Keratinocyte (primary cell): ENCODE measurements at regions not wholly inside any gene's neighbourhood (a gene's known extent, or its start where the extent isn't known, plus 50 kb on each side); places are given as distances from the start of the nearest gene placed in this dataset.

Experiments used
- CTCF ChIP-seq, 3 experiments: IDR thresholded peaks in 1 of 3; conservative IDR thresholded peaks in 1 of 3; optimal IDR thresholded peaks in 1 of 3; 2 replicates in 2 of 3; 3 replicates in 1 of 3; pipeline versions ENCODE3 to v1.5.1; 2011; ENCODE audit warnings: low read length in 3 of 3, mild to moderate bottlenecking in 3 of 3, moderate library complexity in 2 of 3, control low read depth in 1 of 3, inconsistent platforms in 1 of 3; ENCODE audit not compliant: insufficient read depth in 2 of 3; ENCODE audit errors: extremely low read depth in 1 of 3
- EZH2 ChIP-seq: IDR thresholded peaks from one replicate; pipeline ENCODE4 v1.6.1; 2012; ENCODE audit warnings: inconsistent platforms, mild to moderate bottlenecking, low read length, moderate library complexity

DNA sequence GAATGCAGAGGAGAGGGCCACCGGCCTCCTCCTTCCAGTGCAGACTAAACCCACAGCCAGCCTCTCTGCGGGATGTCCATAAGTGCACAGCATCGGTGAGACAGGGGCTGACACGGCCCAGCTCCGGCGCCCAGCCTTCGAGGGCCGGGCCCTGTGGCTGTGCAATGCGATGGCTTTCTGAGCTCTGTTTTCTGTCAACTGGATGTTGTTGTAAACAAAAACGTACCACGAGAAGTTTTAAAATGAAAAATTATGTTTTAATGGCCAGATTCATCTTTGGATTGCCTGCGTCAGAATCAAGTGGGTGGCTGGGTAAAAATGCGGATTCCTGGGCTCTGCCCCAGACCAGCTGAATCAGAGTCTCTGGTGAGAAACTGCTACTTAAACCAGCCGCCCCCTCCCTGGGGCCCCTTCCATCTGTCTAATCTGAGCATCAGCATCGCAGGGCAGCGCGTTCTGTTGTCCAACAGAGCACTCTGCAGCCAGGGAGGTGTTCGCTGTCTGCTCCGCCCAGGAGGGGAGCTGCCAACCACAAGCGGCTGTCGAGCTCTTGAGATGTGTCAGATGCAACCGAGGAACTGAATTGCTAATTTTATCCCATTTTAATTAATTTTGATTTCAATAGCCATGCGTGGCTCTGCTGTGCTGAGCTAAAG lies 133.4 kb downstream of the RFLNA start:
- TF ChIP-seq CTCF (optimal IDR thresholded peaks at IDR 0.05 in 1 of 3, IDR thresholded peaks at IDR 0.05 in 1 of 3, conservative IDR thresholded peaks at IDR 0.05 in 1 of 3; ENCODE audit: extremely low read depth in 1 of 3, insufficient read depth in 2 of 3, low read length in 3 of 3): no peak
- TF ChIP-seq EZH2: no peak
